Heart left ventricle (tissue), 16 donors: ENCODE measurements at regions not wholly inside any gene's neighbourhood (a gene's known extent, or its start where the extent isn't known, plus 50 kb on each side); places are given as distances from the start of the nearest gene placed in this dataset.

Experiments used
- ATAC-seq, 4 donors: fragments of 200-7000 bp; cut with Tn5 transposase; one replicate each; pipeline ENCODE4 v1.9.1; 2020 to 2022; ENCODE audit warnings: moderate library complexity in 4 of 4, mild to moderate bottlenecking in 3 of 4, moderate number of reproducible peaks in 1 of 4
- DNase-seq, 5 donors: peaks; one replicate each; pipeline ENCODE4 v3.0.0-alpha.2; 2020
- H3K27ac ChIP-seq, 12 donors: fragments of 200-600 bp; sonication (generic) in 4 of 12; one replicate each; pipeline versions ENCODE4 v1.5.0 to v1.8.0; 2016 to 2022; ENCODE audit warnings: mild to moderate bottlenecking in 2 of 12
- H3K27me3 ChIP-seq, 9 donors: fragments of 200-600 bp; sonication (generic) in 2 of 9; one replicate each; pipeline versions ENCODE4 v1.5.1 to v1.8.0; 2016 to 2022; ENCODE audit warnings: mild to moderate bottlenecking in 3 of 9
- H3K36me3 ChIP-seq, 9 donors: fragments of 200-600 bp; sonication (generic) in 2 of 9; one replicate each; pipeline versions ENCODE4 v1.5.0 to v1.8.0; 2018 to 2022; ENCODE audit warnings: mild to moderate bottlenecking in 2 of 9
- H3K4me1 ChIP-seq, 12 donors: fragments of 200-600 bp; sonication (generic) in 4 of 12; one replicate each; pipeline versions ENCODE4 v1.5.0 to v1.8.0; 2016 to 2022; ENCODE audit warnings: mild to moderate bottlenecking in 3 of 12
- H3K4me3 ChIP-seq, 12 donors: fragments of 200-600 bp; sonication (generic) in 4 of 12; one replicate each; pipeline versions ENCODE4 v1.5.0 to v1.8.0; 2017 to 2022; ENCODE audit warnings: mild to moderate bottlenecking in 9 of 12, moderate library complexity in 4 of 12
- H3K9me3 ChIP-seq, 12 donors: fragments of 200-600 bp; sonication (generic) in 4 of 12; one replicate each; pipeline versions ENCODE4 v1.5.0 to v1.8.0; 2016 to 2022; ENCODE audit warnings: mild to moderate bottlenecking in 1 of 12
- POLR2A ChIP-seq, 2 donors: fragments of 450-650 bp; IDR thresholded peaks; one replicate each; pipeline ENCODE4 v1.6.1; 2017; ENCODE audit warnings: antibody characterized with exemption in 2 of 2, mild to moderate bottlenecking in 2 of 2, moderate library complexity in 2 of 2
- WGBS, 4 donors: extraction: QIAGEN DNeasy Blood & Tissue Kit in 2 of 4; methylation state at CpG; one replicate each; pipeline versions ENCODE4 v1.1.5 to v1.1.7; 2013 to 2018; 5-methylcytosine and 5-hydroxymethylcytosine counted together
- intact Hi-C, 10 donors: fragments of 100-400 bp; cut with DNase I; formaldehyde crosslinking; loops; one replicate each; pipeline versions ENCODE4 v1.11.1 to v1.14.2; 2022
- TF ChIP-seq, protein P1 (sequence below), 12 donors: fragments of 200-600 bp; sonication (generic) in 4 of 12; IDR thresholded peaks; one replicate each; pipeline versions ENCODE4 v1.5.0 to v1.8.0; 2018 to 2022; ENCODE audit warnings: antibody characterized with exemption in 12 of 12, mild to moderate bottlenecking in 5 of 12
- donor health status: ischemic (EF 13 %, LVEDD 7.1; RV severe dilation, severe dysfunction).
- donor health status: healthy with polysubstance abuse.
- donor health status: DM: no; HTN: yes; CAD: no.
- donor health status: DM: no; HTN: no; CAD: no.
- donor health status: ischemic (EF 25% LVEDD 6.9; RV normal size, moderate dysfunction).
- donor health status: ischemic (EF 25% LVEDD 5.7; RV mildly dilated, moderate dysfunction).
- donor health status: healthy.
- donor health status: DM: yes; HTN: yes; CAD: no.
- donor health status: ischemic (EF 35%, LVEDD 5.7; RV mildly dilated, moderate dysfunction).
- donor health status: nonischemic (EF 11% LVEDD 7.7; RV severe dilation, severe dysfunction).
- donor health status: DM: yes; HTN: yes; CAD: no.
- donor health status: PGD.
- donor health status: ischemic (EF 29% LVEDD 5.4; RV normal size, mild dysfunction).
- donor health status: nonischemic (EF 23%, LVEDD 6.1; RV moderate dilation, normal function).

DNA sequence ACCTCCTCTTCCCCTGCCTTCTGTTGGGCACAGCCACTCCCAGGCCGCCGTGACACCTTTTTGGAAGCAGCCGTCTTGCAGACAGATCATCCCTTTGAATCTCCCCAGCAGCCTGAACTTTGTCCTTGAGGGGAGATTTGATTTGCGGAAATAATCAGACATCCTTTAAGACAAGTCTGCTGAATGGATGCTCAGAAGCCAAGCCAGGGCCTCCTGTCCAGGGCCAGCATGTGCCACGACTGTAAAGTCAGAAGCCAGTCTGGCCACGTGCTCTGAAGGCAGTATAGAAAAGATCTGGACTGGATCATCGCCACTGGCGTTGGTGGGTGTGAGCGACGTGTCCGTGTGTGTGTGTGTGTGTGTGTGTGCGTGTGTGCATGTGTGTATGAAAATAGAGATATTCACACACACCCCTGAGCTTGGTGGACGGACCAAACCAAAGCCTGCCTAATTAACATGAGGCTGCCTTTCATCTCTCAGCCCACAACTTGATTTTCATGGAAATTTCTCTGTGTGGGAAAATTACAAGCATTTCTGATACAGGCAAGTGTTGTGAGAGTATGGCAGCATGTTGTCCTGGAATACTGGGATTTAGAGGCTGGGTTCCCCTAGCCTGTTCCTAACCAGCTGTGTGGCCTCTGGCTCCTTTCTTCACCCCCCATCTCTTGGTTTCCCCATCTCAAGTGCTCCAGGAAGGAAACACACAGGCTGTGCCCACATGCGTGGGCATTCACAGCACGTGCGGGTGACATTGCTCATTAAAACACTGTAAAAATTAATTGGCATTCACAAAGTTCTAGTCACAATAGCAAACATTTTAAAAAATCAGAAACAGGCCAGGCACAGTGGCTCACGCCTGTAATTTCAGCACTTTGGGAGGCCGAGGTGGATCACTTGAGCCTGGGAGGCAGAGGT lies 61.8 kb upstream of the WNT7B start:
- ATAC-seq (no peak), DNase-seq (peak in 1 of 5 donors; percentile 15)
- H3K4me3 ChIP-seq, result no peak overlapping the region
- no peak for TF ChIP-seq POLR2A (IDR thresholded peaks at IDR 0.05)
- TF ChIP-seq, protein P1, sequence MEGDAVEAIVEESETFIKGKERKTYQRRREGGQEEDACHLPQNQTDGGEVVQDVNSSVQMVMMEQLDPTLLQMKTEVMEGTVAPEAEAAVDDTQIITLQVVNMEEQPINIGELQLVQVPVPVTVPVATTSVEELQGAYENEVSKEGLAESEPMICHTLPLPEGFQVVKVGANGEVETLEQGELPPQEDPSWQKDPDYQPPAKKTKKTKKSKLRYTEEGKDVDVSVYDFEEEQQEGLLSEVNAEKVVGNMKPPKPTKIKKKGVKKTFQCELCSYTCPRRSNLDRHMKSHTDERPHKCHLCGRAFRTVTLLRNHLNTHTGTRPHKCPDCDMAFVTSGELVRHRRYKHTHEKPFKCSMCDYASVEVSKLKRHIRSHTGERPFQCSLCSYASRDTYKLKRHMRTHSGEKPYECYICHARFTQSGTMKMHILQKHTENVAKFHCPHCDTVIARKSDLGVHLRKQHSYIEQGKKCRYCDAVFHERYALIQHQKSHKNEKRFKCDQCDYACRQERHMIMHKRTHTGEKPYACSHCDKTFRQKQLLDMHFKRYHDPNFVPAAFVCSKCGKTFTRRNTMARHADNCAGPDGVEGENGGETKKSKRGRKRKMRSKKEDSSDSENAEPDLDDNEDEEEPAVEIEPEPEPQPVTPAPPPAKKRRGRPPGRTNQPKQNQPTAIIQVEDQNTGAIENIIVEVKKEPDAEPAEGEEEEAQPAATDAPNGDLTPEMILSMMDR (IDR thresholded peaks at IDR 0.05), result no peak
- 70 to 82% (median 71%) methylated on average over 18 of the region's 18 CpGs for WGBS, 4 donors
- no peaks in the 10 kb centered on the region for H3K27me3 ChIP-seq
- peak overlapping the region in 2 of 12 donors; percentile 7 to 10 for H3K27ac ChIP-seq
- H3K4me1 ChIP-seq, result peaks cover 3 to 57% (median 36%) of the 10 kb centered on the region in 12 donors
- H3K9me3 ChIP-seq, result no peaks in the 10 kb centered on the region
- no peaks in the 10 kb centered on the region for H3K36me3 ChIP-seq
- intact Hi-C loops, result loop anchor here in 3 of 10 donors (5.0 kb wide), 2 partner anchors 34 to 39 kb away; no protein-coding TSS in a partner anchor

DNA sequence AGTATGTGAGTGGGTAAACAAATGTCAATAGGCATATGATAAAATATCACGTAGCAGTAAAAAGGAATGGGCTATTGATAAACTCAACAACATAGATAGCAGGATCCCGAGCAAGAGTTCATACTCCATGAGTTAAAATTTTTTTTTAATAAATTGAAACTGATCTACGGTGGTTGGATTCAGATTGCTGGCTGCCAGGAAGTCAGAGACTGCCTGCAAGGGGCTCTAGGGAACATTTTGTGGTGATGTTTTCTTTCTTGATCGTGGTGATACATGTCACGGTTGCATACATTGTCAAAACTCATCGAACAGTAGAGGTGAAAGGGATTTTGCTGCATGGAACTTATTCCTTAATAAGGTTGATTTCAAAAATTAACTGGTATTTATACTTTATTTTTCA lies 62.6 kb upstream of the WNT7B start:
- DNase-seq, result no peak
- ATAC-seq, result no peak
- H3K4me3 ChIP-seq, result no peak overlapping the region
- no peaks in the 10 kb centered on the region for H3K36me3 ChIP-seq
- intact Hi-C loops, result loop anchor here in 3 of 10 donors (5.0 kb wide), 2 partner anchors 33 to 38 kb away; no protein-coding TSS in a partner anchor
- no peak for TF ChIP-seq POLR2A (IDR thresholded peaks at IDR 0.05)
- TF ChIP-seq, protein P1 (IDR thresholded peaks at IDR 0.05), result no peak
- no peaks in the 10 kb centered on the region for H3K9me3 ChIP-seq
- WGBS, 4 donors, result 66 to 70% (median 68%) methylated on average over 6 of the region's 6 CpGs
- H3K27ac ChIP-seq, result peak overlapping the region in 2 of 12 donors; percentile 6 to 10
- H3K27me3 ChIP-seq, result no peaks in the 10 kb centered on the region
- peaks cover 3 to 62% (median 40%) of the 10 kb centered on the region in 12 donors for H3K4me1 ChIP-seq

DNA sequence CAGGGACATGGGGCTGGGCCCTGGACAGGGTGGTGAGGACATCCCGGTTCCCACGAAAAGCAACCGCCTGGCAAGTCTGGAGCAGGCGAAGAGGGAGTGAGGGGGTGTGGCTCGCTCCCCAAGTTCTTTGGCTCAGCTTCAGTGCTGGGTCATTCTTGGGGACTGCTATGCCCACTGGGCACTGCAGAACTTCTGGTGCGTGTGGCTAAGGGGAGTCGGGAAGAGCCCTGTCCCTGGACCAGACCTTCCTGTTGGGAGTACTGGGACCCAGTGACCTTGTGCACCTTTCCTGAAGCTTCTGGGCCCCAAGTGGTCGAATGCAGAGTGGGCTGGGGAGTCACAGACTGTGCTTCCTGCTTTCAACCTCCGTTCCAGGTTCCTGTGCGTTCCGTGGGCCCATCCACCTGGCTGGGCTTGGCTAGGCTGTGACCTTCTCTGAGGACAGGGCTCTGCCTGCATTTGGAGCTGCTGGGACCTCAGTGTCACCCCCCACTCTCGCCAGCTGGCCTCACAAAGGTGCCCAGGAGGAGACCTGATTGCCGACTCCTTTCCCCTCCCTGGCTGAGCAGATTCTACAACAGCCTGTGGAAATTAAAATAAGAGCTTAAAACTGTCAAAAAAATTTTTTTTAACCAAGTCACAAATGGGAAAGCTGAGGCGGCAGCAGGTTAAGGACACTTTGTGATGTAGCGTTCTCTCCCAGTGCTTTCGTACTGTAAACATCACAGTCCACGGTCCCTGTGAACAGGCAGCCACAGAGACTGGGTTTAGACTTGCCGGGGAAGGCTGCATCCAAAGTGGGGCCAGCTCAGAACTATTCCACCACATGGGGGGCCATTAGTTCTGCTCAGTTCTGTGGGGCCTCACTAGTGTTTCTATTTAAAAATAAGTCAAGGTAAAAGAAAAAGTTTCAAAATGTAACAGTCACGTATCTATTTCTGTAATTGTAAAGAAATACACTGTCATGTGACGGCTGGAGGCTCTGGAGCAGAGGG lies 63.8 kb upstream of the WNT7B start:
- Histone ChIP-seq H3K27me3 (no peaks in the 10 kb centered on the region), H3K36me3 (no peaks in the 10 kb centered on the region), H3K9me3 (no peaks in the 10 kb centered on the region), H3K4me1 (peaks cover 0 to 61% (median 41%) of the 10 kb centered on the region in 12 donors), H3K4me3 (no peak overlapping the region), H3K27ac (peak overlapping the region in 8 of 12 donors; percentile 6 to 100 (median 40))
- no peak for ATAC-seq
- WGBS, 4 donors, result 80 to 86% (median 83%) methylated on average over 20 of the region's 20 CpGs
- no peak for TF ChIP-seq POLR2A (IDR thresholded peaks at IDR 0.05)
- TF ChIP-seq, protein P1 (IDR thresholded peaks at IDR 0.05), result no peak
- intact Hi-C loops, result no loop called here
- peak in 1 of 5 donors; percentile 17 for DNase-seq
